OCI-LY3 (cell line): ENCODE measurements at regions not wholly inside any gene's neighbourhood (a gene's known extent, or its start where the extent isn't known, plus 50 kb on each side); places are given as distances from the start of the nearest gene placed in this dataset.

ENCODE experiments used
- EZH2phosphoT487 ChIP-seq: fragments of 200-600 bp; shearing (Covaris generic); IDR thresholded peaks from 2 replicates; pipeline ENCODE4 v1.6.1; 2018; ENCODE audit warnings: antibody characterized with exemption, mixed run types, low read depth
- TF ChIP-seq, protein P1 (sequence below): fragments of 200-600, 300-600 bp; sonication (generic); IDR thresholded peaks from 2 replicates; pipeline ENCODE4 v1.5.1; 2014; ENCODE audit warnings: antibody characterized with exemption, low read length, low read depth

GRCh38 chr10:9076066-9076465 lies 1021.6 kb downstream of the GATA3 start:
- TF ChIP-seq, protein P1, sequence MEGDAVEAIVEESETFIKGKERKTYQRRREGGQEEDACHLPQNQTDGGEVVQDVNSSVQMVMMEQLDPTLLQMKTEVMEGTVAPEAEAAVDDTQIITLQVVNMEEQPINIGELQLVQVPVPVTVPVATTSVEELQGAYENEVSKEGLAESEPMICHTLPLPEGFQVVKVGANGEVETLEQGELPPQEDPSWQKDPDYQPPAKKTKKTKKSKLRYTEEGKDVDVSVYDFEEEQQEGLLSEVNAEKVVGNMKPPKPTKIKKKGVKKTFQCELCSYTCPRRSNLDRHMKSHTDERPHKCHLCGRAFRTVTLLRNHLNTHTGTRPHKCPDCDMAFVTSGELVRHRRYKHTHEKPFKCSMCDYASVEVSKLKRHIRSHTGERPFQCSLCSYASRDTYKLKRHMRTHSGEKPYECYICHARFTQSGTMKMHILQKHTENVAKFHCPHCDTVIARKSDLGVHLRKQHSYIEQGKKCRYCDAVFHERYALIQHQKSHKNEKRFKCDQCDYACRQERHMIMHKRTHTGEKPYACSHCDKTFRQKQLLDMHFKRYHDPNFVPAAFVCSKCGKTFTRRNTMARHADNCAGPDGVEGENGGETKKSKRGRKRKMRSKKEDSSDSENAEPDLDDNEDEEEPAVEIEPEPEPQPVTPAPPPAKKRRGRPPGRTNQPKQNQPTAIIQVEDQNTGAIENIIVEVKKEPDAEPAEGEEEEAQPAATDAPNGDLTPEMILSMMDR: no peak
- TF ChIP-seq EZH2phosphoT487: no peak
